Non-pigmented ciliary epithelial cell (primary cell): ENCODE measurements at regions not wholly inside any gene's neighbourhood (a gene's known extent, or its start where the extent isn't known, plus 50 kb on each side); places are given as distances from the start of the nearest gene placed in this dataset.

Experiments used
- DNase-seq: peaks from one replicate; pipeline ENCODE4 v3.0.0-alpha.2; 2010; ENCODE audit warnings: low read depth

GRCh38 chrX:76228499-76228898, 55.6 kb downstream of the PBDC1 start:
- DNase-seq, result no peak

GRCh38 chrX:76248901-76249300, 76.0 kb downstream of the PBDC1 start:
- DNase-seq, result no peak

GRCh38 chrX:76253432-76253831, 80.6 kb downstream of the PBDC1 start:
- DNase-seq, result peak; percentile 1

- peak; percentile 2 for DNase-seq
Observed at GRCh38 chrX:76279007-76279406, 106.1 kb downstream of the PBDC1 start.
